ENCODE measurements at regions not wholly inside any gene's neighbourhood (a gene's known extent, or its start where the extent isn't known, plus 50 kb on each side); places are given as distances from the start of the nearest gene placed in this dataset.

GRCh38 chr2:81942136-81942680 is 1637.7 kb upstream of the LRRTM1 start:
- intact Hi-C loops (cut with DNase I, micrococcal nuclease), result no loop called here
- Mint-ChIP-seq H3K36me3 (ENCODE audit: low read depth) (no peaks in the 10 kb centered on the region), H3K9me3 (peaks cover 6% of the 10 kb centered on the region), H3K27ac (no peak overlapping the region), H3K27me3 (no peaks in the 10 kb centered on the region), H3K4me1 (ENCODE audit: low read depth) (no peaks in the 10 kb centered on the region), H3K4me3 (no peak overlapping the region)
- H3K27me3 ChIP-seq (ENCODE audit: control insufficient read depth in 1 of 2, insufficient read depth in 2 of 2, low read length in 2 of 2), result no peaks in the 10 kb centered on the region
- no peak for TF ChIP-seq CTCF (IDR thresholded peaks at IDR 0.05)
- no peaks in the 10 kb centered on the region for H3K36me3 ChIP-seq (ENCODE audit: insufficient read depth, low read length)
- DNase-seq (no peak), ATAC-seq (ENCODE audit: poor library complexity) (no peak)
- no peaks in the 10 kb centered on the region for H3K4me1 ChIP-seq (ENCODE audit: insufficient read depth, low read length)
- H3K4me3 ChIP-seq (ENCODE audit: low read length), result no peak overlapping the region
- ChIA-PET POLR2A (no interaction called here), CTCF (no interaction called here)
- H3K27ac ChIP-seq (ENCODE audit: low read depth in 1 of 2, low read length in 2 of 2), result no peak overlapping the region
- H3K9me3 ChIP-seq (ENCODE audit: control insufficient read depth in 1 of 2, insufficient read depth in 1 of 2, low read length in 2 of 2), result no peaks in the 10 kb centered on the region

- H3K4me1 Mint-ChIP-seq (ENCODE audit: low read depth), result no peaks in the 10 kb centered on the region
These were observed 1635.9 kb upstream of the LRRTM1 start for GRCh38 chr2:81940266-81940955.

GRCh38 chr2:81937944-81938343 is 1633.4 kb upstream of the LRRTM1 start:
- no peaks in the 10 kb centered on the region for H3K36me3 Mint-ChIP-seq (ENCODE audit: low read depth)
- no peaks in the 10 kb centered on the region for H3K27me3 Mint-ChIP-seq
- no peaks in the 10 kb centered on the region for H3K36me3 ChIP-seq (ENCODE audit: insufficient read depth, low read length)
- no peak for TF ChIP-seq CTCF (IDR thresholded peaks at IDR 0.05)
- peaks cover 0 to 5% of the 10 kb centered on the region in 2 experiments for H3K9me3 ChIP-seq (ENCODE audit: control insufficient read depth in 1 of 2, insufficient read depth in 1 of 2, low read length in 2 of 2)
- no peak overlapping the region for H3K4me3 ChIP-seq (ENCODE audit: low read length)
- intact Hi-C loops (cut with DNase I, micrococcal nuclease), result no loop called here
- H3K27ac ChIP-seq (ENCODE audit: low read depth in 1 of 2, low read length in 2 of 2), result no peak overlapping the region
- ATAC-seq (ENCODE audit: poor library complexity), result no peak
- ChIA-PET POLR2A (no interaction called here), CTCF (no interaction called here)
- H3K27me3 ChIP-seq (ENCODE audit: control insufficient read depth in 1 of 2, insufficient read depth in 2 of 2, low read length in 2 of 2), result no peaks in the 10 kb centered on the region
- no peak for DNase-seq
- H3K4me1 ChIP-seq (ENCODE audit: insufficient read depth, low read length), result no peaks in the 10 kb centered on the region
- no peak overlapping the region for H3K4me3 Mint-ChIP-seq
- peaks cover 6% of the 10 kb centered on the region for H3K9me3 Mint-ChIP-seq
- H3K27ac Mint-ChIP-seq, result no peak overlapping the region
- no peaks in the 10 kb centered on the region for H3K4me1 Mint-ChIP-seq (ENCODE audit: low read depth)

More at GRCh38 chr2:81940266-81940955, 1635.9 kb upstream of the LRRTM1 start:
- Histone ChIP-seq H3K27me3 (ENCODE audit: control insufficient read depth in 1 of 2, insufficient read depth in 2 of 2, low read length in 2 of 2) (no peaks in the 10 kb centered on the region), H3K36me3 (ENCODE audit: insufficient read depth, low read length) (no peaks in the 10 kb centered on the region), H3K4me1 (ENCODE audit: insufficient read depth, low read length) (no peaks in the 10 kb centered on the region), H3K27ac (ENCODE audit: low read depth in 1 of 2, low read length in 2 of 2) (no peak overlapping the region), H3K9me3 (ENCODE audit: control insufficient read depth in 1 of 2, insufficient read depth in 1 of 2, low read length in 2 of 2) (no peaks in the 10 kb centered on the region), H3K4me3 (ENCODE audit: low read length) (no peak overlapping the region)
- Mint-ChIP-seq H3K4me3 (no peak overlapping the region), H3K27me3 (no peaks in the 10 kb centered on the region), H3K9me3 (peaks cover 2% of the 10 kb centered on the region), H3K36me3 (ENCODE audit: low read depth) (no peaks in the 10 kb centered on the region), H3K27ac (no peak overlapping the region)
- ChIA-PET POLR2A (no interaction called here), CTCF (no interaction called here)
- intact Hi-C loops (cut with DNase I, micrococcal nuclease), result no loop called here
- ATAC-seq (ENCODE audit: poor library complexity) (no peak), DNase-seq (no peak)
- TF ChIP-seq CTCF (IDR thresholded peaks at IDR 0.05), result no peak
